Ishikawa (cell line): ENCODE measurements at regions not wholly inside any gene's neighbourhood (a gene's known extent, or its start where the extent isn't known, plus 50 kb on each side); places are given as distances from the start of the nearest gene placed in this dataset.

Source experiments
- CEBPB ChIP-seq: IDR thresholded peaks from 2 replicates; pipeline ENCODE4 v1.6.1; 2012
- EGR1 ChIP-seq: IDR thresholded peaks from 2 replicates; pipeline ENCODE4 v1.6.1; 2012
- EP300 ChIP-seq: IDR thresholded peaks from 2 replicates; pipeline ENCODE4 v1.6.1; 2012; ENCODE audit warnings: borderline replicate concordance
- FOXM1 ChIP-seq: IDR thresholded peaks from 2 replicates; pipeline ENCODE4 v1.6.1; 2012; ENCODE audit warnings: low read depth, borderline replicate concordance
- NFIC ChIP-seq: IDR thresholded peaks from 2 replicates; pipeline ENCODE4 v1.6.1; 2012
- RAD21 ChIP-seq: IDR thresholded peaks from 2 replicates; pipeline ENCODE4 v1.6.1; 2012; ENCODE audit warnings: low read depth
- TAF1 ChIP-seq: IDR thresholded peaks from 2 replicates; pipeline ENCODE4 v1.6.1; 2012; ENCODE audit warnings: low read depth, mild to moderate bottlenecking
- TCF12 ChIP-seq: IDR thresholded peaks from 2 replicates; pipeline ENCODE4 v1.6.1; 2012; ENCODE audit warnings: low read depth
- YY1 ChIP-seq: IDR thresholded peaks from 2 replicates; pipeline ENCODE4 v1.6.1; 2012; ENCODE audit warnings: low read depth
- ZBTB7A ChIP-seq: IDR thresholded peaks from 2 replicates; pipeline ENCODE4 v1.6.1; 2012; ENCODE audit warnings: low read depth
- TF ChIP-seq, protein P1 (sequence below): IDR thresholded peaks from 2 replicates; pipeline ENCODE4 v1.6.1; 2012

DNA sequence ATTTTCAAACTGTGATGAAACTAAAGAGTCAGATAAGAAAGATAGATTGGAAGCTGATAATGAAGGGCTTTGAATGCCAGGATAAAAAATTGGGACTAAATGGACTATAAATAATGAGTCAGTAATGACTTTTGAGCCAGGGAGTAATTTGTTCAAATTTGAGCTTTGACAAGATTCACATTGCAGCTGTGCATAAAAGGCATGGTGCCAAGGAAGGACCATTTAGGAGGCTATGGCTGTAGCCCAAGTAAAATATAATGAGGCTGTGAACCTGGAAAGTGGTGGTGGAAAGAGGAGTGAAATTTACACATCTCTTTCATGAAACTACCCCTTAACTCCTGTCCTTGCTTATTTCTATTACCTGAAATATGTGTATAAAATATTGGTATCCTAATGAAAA, 218.5 kb downstream of the SLC6A15 start:
- TF ChIP-seq RAD21 = no peak
- no peak for TF ChIP-seq CEBPB
- no peak for TF ChIP-seq FOXM1
- no peak for TF ChIP-seq YY1
- no peak for TF ChIP-seq EGR1
- no peak for TF ChIP-seq TCF12
- no peak for TF ChIP-seq ZBTB7A
- TF ChIP-seq TAF1 = no peak
- no peak for TF ChIP-seq NFIC
- TF ChIP-seq, protein P1, sequence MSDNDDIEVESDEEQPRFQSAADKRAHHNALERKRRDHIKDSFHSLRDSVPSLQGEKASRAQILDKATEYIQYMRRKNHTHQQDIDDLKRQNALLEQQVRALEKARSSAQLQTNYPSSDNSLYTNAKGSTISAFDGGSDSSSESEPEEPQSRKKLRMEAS = no peak
- TF ChIP-seq EP300 = no peak
